Activated T-helper 1 cell treated with anti-CD3 and anti-CD28 coated beads, Interleukin-12 subunit alpha, Interleukin-12 subunit beta, Interleukin-2, Interleukin-4 antibody, amounts not matched to agents 30 ng/mL and 10 ng/mL and 1 ng/mL, durations not matched to agents 14 hours and 24 hours and 36 hours (primary cell): ENCODE measurements at regions not wholly inside any gene's neighbourhood (a gene's known extent, or its start where the extent isn't known, plus 50 kb on each side); places are given as distances from the start of the nearest gene placed in this dataset.
"Not testable (repeated sequence)": the region's sequence is repeated elsewhere in the genome, so short reads cannot be mapped to it uniquely, and the experiment has no call there.

Experiments
- DNase-seq: peaks from one replicate; pipeline ENCODE4 v3.0.0; 2021; ENCODE audit warnings: low spot score
- H3K27ac Mint-ChIP-seq: one replicate; pipeline ENCODE4 v1.8.0; 2021; ENCODE audit warnings: mild to moderate bottlenecking, mixed read lengths
- H3K27me3 Mint-ChIP-seq: one replicate; pipeline ENCODE4 v1.8.0; 2022; ENCODE audit warnings: mild to moderate bottlenecking, moderate library complexity, mixed read lengths; ENCODE audit not compliant: insufficient read depth
- H3K36me3 Mint-ChIP-seq: one replicate; pipeline ENCODE4 v1.8.0; 2021; ENCODE audit warnings: low read depth, mixed read lengths
- H3K4me1 Mint-ChIP-seq: one replicate; pipeline ENCODE4 v1.8.0; 2021; ENCODE audit warnings: low read depth, mixed read lengths
- H3K4me3 Mint-ChIP-seq: one replicate; pipeline ENCODE4 v1.8.0; 2021; ENCODE audit warnings: mild to moderate bottlenecking, moderate library complexity, mixed read lengths
- H3K9me3 Mint-ChIP-seq: one replicate; pipeline ENCODE4 v1.8.0; 2021; ENCODE audit warnings: mixed read lengths
- intact Hi-C: fragments of 100-400 bp; cut with micrococcal nuclease; formaldehyde crosslinking; loops from one replicate; pipeline ENCODE4 v1.15.1; 2024

DNA sequence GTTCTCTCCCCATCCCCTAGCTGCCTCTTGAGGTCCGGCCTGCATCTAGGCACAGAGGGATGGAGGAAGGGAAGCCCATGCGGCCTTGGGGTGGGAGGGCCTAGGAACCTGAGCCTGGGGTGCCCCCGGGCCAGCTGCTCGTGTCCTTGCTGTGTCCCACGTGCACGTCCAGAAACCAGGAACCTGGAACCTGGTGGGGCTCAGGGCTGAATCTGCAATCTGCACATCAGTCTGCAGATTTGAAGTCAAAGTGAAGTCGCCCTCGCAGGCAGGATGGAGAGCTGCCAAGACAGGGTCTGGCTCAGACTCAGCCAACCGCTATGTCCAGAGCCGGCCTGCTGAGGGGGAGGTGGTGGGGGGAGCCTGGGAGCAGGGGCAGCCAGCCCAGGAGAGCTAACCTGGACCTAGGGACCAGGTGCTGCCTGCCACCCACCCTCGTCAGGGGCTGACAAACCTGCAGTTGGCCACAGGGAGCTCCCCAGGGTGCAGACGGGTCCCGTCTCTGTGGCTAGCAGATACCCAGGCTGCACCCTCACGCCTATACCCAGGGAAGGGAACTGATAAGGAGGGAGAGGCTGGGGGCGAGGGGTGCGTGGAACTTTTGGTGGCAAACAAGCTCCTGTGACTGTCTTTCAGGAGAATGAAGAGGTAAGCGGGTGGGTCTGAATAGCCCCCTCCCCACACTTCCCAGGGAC is 103.5 kb upstream of the SIMC1 start:
- H3K4me3 Mint-ChIP-seq = no peak overlapping the region
- H3K36me3 Mint-ChIP-seq = no peaks in the 10 kb centered on the region
- no peaks in the 10 kb centered on the region for H3K9me3 Mint-ChIP-seq
- DNase-seq = no peak
- peaks cover 10% of the 10 kb centered on the region for H3K4me1 Mint-ChIP-seq
- H3K27me3 Mint-ChIP-seq = peaks cover 39% of the 10 kb centered on the region
- intact Hi-C loops = no loop called here
- H3K27ac Mint-ChIP-seq = no peak overlapping the region

DNA sequence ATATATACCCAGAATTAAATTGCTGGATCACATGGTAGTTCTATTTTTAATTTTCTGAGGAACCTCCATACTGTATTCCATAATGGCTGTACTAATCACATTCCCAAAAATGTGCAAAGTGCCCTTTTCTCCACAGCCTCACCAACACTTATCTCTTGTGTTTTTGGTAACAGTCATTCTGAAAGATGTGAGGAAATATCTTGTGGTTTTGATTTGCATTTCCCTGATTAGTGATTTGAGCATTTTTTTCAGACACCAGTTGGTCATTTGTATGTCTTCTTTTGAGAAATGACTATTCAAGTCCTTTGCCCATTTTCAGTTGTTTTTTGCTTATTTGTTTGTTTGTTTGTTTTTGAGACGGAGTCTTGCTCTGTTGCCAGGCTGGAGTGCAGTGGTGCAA is 98.1 kb upstream of the SIMC1 start:
- DNase-seq, intact Hi-C loops, H3K36me3 Mint-ChIP-seq, H3K4me3 Mint-ChIP-seq, H3K4me1 Mint-ChIP-seq, H3K27ac Mint-ChIP-seq: not testable (repeated sequence)
- Mint-ChIP-seq H3K27me3 (peaks cover 15% of the 10 kb centered on the region), H3K9me3 (peaks cover 14% of the 10 kb centered on the region)

GRCh38 chr5:176144508-176144907 is 93.7 kb upstream of the SIMC1 start:
- no peaks in the 10 kb centered on the region for H3K36me3 Mint-ChIP-seq
- no peak for DNase-seq
- H3K4me1 Mint-ChIP-seq = peaks cover 7% of the 10 kb centered on the region
- intact Hi-C loops = no loop called here
- no peak overlapping the region for H3K27ac Mint-ChIP-seq
- H3K4me3 Mint-ChIP-seq = no peak overlapping the region
- H3K27me3 Mint-ChIP-seq = peaks cover 8% of the 10 kb centered on the region
- H3K9me3 Mint-ChIP-seq = peaks cover 14% of the 10 kb centered on the region

- peaks cover 13% of the 10 kb centered on the region for H3K27me3 Mint-ChIP-seq
- H3K27ac Mint-ChIP-seq, H3K4me1 Mint-ChIP-seq, H3K36me3 Mint-ChIP-seq, intact Hi-C loops, DNase-seq, H3K4me3 Mint-ChIP-seq, H3K9me3 Mint-ChIP-seq: not testable (repeated sequence)
Observed at GRCh38 chr5:176149948-176150347, 88.3 kb upstream of the SIMC1 start.

DNA sequence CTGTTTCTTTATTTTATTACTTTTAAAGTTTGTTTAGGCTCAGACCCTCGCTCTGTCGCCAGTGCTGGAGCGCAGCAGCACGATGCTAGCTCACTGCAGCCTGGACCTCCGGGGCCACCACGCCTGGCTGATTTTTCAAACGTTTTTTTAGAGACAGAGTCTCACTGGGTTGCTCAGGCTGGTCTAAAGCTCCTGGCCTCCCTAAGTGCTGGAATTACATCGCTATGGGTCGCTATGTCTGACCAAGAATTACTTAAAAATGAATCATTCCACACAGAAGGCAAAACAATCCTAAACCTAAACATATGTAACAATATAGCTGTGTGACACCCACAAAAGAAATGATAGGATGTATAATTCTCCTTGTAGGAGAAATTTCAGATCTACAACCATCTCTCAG is 86.9 kb upstream of the SIMC1 start:
- H3K9me3 Mint-ChIP-seq = peaks cover 4% of the 10 kb centered on the region
- intact Hi-C loops = no loop called here
- no peak overlapping the region for H3K27ac Mint-ChIP-seq
- H3K4me3 Mint-ChIP-seq = no peak overlapping the region
- no peak for DNase-seq
- no peaks in the 10 kb centered on the region for H3K4me1 Mint-ChIP-seq
- H3K36me3 Mint-ChIP-seq = no peaks in the 10 kb centered on the region
- peaks cover 19% of the 10 kb centered on the region for H3K27me3 Mint-ChIP-seq

DNA sequence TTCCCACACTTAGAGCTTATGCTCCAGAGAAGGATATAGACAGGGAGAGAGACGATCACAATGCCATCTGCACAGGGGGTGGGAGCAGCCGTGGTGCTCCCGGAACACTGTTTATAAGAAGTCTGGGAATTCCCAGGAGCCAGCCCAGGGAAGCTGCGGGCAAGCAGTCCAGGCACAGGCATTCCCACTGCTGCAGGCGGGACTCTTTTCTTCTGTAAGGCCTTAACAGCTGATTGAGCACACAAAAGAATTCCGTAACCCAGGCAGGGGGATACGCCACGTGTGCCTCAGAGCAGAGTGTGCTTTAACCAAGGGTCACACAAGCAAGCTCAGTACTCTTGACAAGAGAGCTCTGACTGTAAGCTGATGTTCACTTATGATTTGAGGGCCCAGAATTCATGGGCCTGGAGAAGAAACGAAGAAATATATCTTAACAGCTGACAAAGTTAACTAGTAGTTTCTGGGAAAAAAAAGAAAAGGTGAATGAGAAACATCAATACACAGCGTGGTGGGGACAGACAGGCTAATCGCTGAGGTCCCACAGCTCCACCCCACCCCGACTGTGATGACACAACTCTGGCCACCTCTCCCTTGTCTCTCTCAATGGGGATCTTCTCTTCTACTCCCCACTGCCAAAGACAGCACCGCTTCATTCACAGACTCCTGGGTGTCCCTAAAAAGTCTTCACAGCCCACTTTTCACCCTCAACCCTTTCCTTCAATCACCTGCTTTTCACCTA is 85.9 kb upstream of the SIMC1 start:
- Mint-ChIP-seq H3K4me1 (no peaks in the 10 kb centered on the region), H3K9me3 (peaks cover 4% of the 10 kb centered on the region), H3K27me3 (peaks cover 29% of the 10 kb centered on the region), H3K27ac (no peak overlapping the region), H3K4me3 (no peak overlapping the region), H3K36me3 (no peaks in the 10 kb centered on the region)
- no peak for DNase-seq
- intact Hi-C loops = no loop called here

- DNase-seq = no peak
- Mint-ChIP-seq H3K4me3 (no peak overlapping the region), H3K36me3 (no peaks in the 10 kb centered on the region), H3K27me3 (peaks cover 32% of the 10 kb centered on the region), H3K4me1 (no peaks in the 10 kb centered on the region), H3K27ac (no peak overlapping the region), H3K9me3 (peaks cover 4% of the 10 kb centered on the region)
- intact Hi-C loops = no loop called here
Observed at GRCh38 chr5:176152930-176153311, 85.3 kb upstream of the SIMC1 start.

GRCh38 chr5:176153741-176154140 is 84.5 kb upstream of the SIMC1 start:
- intact Hi-C loops = no loop called here
- H3K27me3 Mint-ChIP-seq = peaks cover 36% of the 10 kb centered on the region

DNA sequence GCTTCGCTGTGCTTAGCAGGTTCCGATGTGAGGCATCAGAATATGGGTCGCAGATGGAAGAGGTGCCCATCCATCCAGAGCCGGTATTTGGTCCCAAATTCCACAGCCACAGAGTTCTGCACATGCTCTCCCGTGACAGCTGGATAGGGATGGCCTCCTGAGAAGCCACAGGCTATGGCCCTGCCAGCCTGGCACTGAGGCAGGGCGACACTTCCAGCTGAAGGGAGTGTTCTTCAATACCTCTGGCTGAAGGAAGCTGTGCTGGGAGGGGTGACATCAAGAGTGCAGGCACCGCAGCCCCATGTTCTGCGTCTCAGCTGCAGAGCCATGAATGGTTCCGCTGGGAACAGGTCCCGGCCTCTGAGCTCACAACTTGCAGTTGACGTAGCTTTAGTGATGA is 83.4 kb upstream of the SIMC1 start:
- Mint-ChIP-seq H3K27me3 (peaks cover 36% of the 10 kb centered on the region), H3K36me3 (no peaks in the 10 kb centered on the region), H3K9me3 (peaks cover 4% of the 10 kb centered on the region), H3K4me1 (no peaks in the 10 kb centered on the region), H3K4me3 (no peak overlapping the region), H3K27ac (no peak overlapping the region)
- intact Hi-C loops = no loop called here
- DNase-seq = no peak

More at GRCh38 chr5:176153741-176154140, 84.5 kb upstream of the SIMC1 start:
- H3K4me1 Mint-ChIP-seq = no peaks in the 10 kb centered on the region
- H3K27ac Mint-ChIP-seq = no peak overlapping the region
- H3K4me3 Mint-ChIP-seq = no peak overlapping the region
- no peak for DNase-seq
- H3K9me3 Mint-ChIP-seq = peaks cover 4% of the 10 kb centered on the region
- no peaks in the 10 kb centered on the region for H3K36me3 Mint-ChIP-seq

DNA sequence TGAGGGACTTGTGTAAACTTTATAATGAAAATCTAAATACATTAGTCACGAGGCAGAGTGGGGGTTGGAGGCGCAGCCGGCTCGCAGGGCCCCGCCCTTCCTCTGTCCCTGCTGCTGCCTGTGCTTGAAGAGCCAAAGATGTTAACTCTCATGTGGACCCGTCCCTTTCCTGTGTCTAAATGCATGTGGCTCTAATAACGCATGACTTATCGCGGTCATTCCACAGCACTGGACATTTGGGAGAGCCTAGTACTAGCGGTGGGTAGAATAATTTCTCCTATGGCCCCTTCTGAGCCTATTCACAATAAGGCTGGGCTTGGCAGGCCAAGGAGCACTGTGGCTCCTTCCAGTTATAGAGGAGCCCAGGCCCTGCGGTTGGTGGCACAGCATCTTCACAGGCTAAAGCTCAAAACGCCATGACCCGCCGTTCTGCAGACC is 82.3 kb upstream of the SIMC1 start:
- intact Hi-C loops = no loop called here
- no peak overlapping the region for H3K27ac Mint-ChIP-seq
- H3K36me3 Mint-ChIP-seq = no peaks in the 10 kb centered on the region
- no peak for DNase-seq
- no peak overlapping the region for H3K4me3 Mint-ChIP-seq
- H3K9me3 Mint-ChIP-seq = no peaks in the 10 kb centered on the region
- peaks cover 40% of the 10 kb centered on the region for H3K27me3 Mint-ChIP-seq
- H3K4me1 Mint-ChIP-seq = no peaks in the 10 kb centered on the region

DNA sequence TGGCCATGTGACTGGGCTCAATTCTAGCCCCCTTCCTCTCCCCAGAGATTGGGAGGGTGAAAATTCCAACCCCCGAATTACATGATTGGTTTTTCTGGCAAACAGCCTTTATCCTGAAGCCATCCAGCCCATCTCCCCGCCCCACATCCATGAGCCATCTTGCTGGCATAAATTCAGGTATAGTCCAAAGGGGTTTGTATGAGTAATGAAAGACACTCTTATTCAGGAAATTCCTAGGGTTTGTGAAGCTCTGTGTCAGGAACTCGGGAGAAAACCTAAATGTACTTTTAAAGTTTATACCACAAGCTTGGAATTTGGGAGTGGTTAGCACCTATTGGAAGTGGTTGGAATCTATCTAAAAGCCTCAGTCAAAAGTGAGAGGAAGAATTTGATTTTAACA is 80.6 kb upstream of the SIMC1 start:
- H3K36me3 Mint-ChIP-seq = no peaks in the 10 kb centered on the region
- no peak for DNase-seq

DNA sequence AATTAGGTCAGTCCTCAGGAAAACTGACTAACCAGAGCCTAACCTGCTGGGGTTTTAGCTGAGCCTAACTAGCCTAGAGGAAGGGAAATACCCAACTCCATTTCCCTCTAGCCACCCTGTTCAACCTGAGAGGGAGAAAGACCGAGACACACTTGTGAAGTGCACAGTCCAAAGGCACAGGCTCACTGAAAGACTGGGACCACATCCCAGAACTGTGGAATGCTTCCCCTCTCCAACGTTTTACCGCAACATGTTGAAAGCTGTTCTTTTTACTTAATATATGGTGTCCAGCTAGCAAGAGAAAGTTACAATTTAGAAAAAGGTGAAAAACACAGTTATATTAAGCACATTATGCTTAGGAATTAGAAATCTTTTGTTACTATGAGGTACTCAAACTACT is 76.8 kb upstream of the SIMC1 start:
- no peak for DNase-seq
- H3K4me1 Mint-ChIP-seq = no peaks in the 10 kb centered on the region
- H3K4me3 Mint-ChIP-seq = no peak overlapping the region
- intact Hi-C loops = no loop called here
- H3K36me3 Mint-ChIP-seq = no peaks in the 10 kb centered on the region
- no peak overlapping the region for H3K27ac Mint-ChIP-seq
- no peaks in the 10 kb centered on the region for H3K9me3 Mint-ChIP-seq
- peaks cover 39% of the 10 kb centered on the region for H3K27me3 Mint-ChIP-seq

More for the DNA sequence above, 80.6 kb upstream of the SIMC1 start:
- H3K27me3 Mint-ChIP-seq = peaks cover 40% of the 10 kb centered on the region
- intact Hi-C loops = no loop called here
- no peak overlapping the region for H3K4me3 Mint-ChIP-seq
- no peaks in the 10 kb centered on the region for H3K4me1 Mint-ChIP-seq
- H3K9me3 Mint-ChIP-seq = no peaks in the 10 kb centered on the region
- no peak overlapping the region for H3K27ac Mint-ChIP-seq

- H3K4me3 Mint-ChIP-seq = no peak overlapping the region
- H3K27me3 Mint-ChIP-seq = peaks cover 37% of the 10 kb centered on the region
- no peaks in the 10 kb centered on the region for H3K9me3 Mint-ChIP-seq
- DNase-seq = no peak
- intact Hi-C loops = no loop called here
- H3K36me3 Mint-ChIP-seq = no peaks in the 10 kb centered on the region
- no peaks in the 10 kb centered on the region for H3K4me1 Mint-ChIP-seq
- no peak overlapping the region for H3K27ac Mint-ChIP-seq
Observed at GRCh38 chr5:176162198-176162597, 76.0 kb upstream of the SIMC1 start.
